ENCODE measurements at regions not wholly inside any gene's neighbourhood (a gene's known extent, or its start where the extent isn't known, plus 50 kb on each side); places are given as distances from the start of the nearest gene placed in this dataset.
A peak's percentile ranks its signal among the peaks of the same experiment; 100 is the strongest.

- H3K4me1 ChIP-seq (replicated peaks in 1 of 2) = no peaks in the 10 kb centered on the region
- WGBS, 10 experiments = 17 to 93% (median 73%) methylated on average over 1 to 4 of the region's 4 CpGs; no CpG with 5 or more reads in 2 of the 10 experiments
- in situ Hi-C loops (cut with MboI; ENCODE audit: low pct_unique_long_range_greater_than_20kb in 2 of 9, low sequenced_read_pairs in 9 of 9, unreplicated experiment in 9 of 9) = no loop called here
- ATAC-seq (replicated peaks in 6 of 8) = no peak
- H3K27ac ChIP-seq = no peak overlapping the region
- H3K4me3 ChIP-seq = no peak overlapping the region
Observed at GRCh38 chr14:22095860-22096513, 422.4 kb upstream of the OR4E1 start.

- 0 to 91% (median 73%) methylated on average over 1 to 2 of the region's 2 CpGs for whole genome bisulfite sequencing, 10 experiments
- no peak for ATAC-seq (replicated peaks in 6 of 8)
- in situ Hi-C loops (cut with MboI; ENCODE audit: low pct_unique_long_range_greater_than_20kb in 2 of 9, low sequenced_read_pairs in 9 of 9, unreplicated experiment in 9 of 9) = no loop called here
- Histone ChIP-seq H3K27ac (no peak overlapping the region), H3K4me3 (no peak overlapping the region), H3K4me1 (replicated peaks in 1 of 2) (no peaks in the 10 kb centered on the region)
Observed at GRCh38 chr14:22089940-22090339, 416.3 kb upstream of the OR4E1 start.

- in situ Hi-C loops (cut with MboI; ENCODE audit: low pct_unique_long_range_greater_than_20kb in 2 of 9, low sequenced_read_pairs in 9 of 9, unreplicated experiment in 9 of 9) = no loop called here
- Histone ChIP-seq H3K27ac (no peak overlapping the region), H3K4me1 (replicated peaks in 1 of 2) (no peaks in the 10 kb centered on the region), H3K4me3 (no peak overlapping the region)
- peak in 3 of 8 experiments; percentile 27 to 78 (median 77) for ATAC-seq (replicated peaks in 6 of 8)
- WGBS, 10 experiments = 0 to 91% (median 78%) methylated on average over 1 to 2 of the region's 2 CpGs
Observed at GRCh38 chr14:22088614-22089342, 415.2 kb upstream of the OR4E1 start.

DNA sequence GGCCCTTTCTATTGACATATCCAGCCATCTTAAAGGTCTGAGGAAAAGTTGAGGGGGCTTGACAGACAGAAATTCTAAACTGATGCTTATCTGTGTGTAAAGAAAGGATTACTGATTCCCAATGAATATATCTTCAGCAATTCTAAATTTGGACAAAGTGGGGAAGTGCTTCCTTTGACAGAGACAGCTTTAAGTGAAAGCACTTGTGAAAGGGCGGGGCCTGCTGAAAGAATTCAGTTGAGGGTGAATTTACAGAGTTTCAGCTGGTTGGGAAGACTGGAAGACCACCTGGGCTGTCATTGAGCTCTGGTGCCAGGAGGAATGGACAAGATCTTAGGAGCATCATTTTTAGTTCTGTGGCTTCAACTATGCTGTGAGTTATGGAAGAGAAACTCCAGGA is 412.5 kb upstream of the OR4E1 start:
- in situ Hi-C loops (cut with MboI; ENCODE audit: low pct_unique_long_range_greater_than_20kb in 2 of 9, low sequenced_read_pairs in 9 of 9, unreplicated experiment in 9 of 9) = no loop called here
- no peak for ATAC-seq (replicated peaks in 6 of 8)
- H3K4me3 ChIP-seq = no peak overlapping the region
- H3K27ac ChIP-seq = no peak overlapping the region
- no peaks in the 10 kb centered on the region for H3K4me1 ChIP-seq (replicated peaks in 1 of 2)
- 0 to 100% (median 83%) methylated on average over 1 of the region's 1 CpG; no CpG with 5 or more reads in 3 of the 10 experiments for WGBS, 10 experiments

DNA sequence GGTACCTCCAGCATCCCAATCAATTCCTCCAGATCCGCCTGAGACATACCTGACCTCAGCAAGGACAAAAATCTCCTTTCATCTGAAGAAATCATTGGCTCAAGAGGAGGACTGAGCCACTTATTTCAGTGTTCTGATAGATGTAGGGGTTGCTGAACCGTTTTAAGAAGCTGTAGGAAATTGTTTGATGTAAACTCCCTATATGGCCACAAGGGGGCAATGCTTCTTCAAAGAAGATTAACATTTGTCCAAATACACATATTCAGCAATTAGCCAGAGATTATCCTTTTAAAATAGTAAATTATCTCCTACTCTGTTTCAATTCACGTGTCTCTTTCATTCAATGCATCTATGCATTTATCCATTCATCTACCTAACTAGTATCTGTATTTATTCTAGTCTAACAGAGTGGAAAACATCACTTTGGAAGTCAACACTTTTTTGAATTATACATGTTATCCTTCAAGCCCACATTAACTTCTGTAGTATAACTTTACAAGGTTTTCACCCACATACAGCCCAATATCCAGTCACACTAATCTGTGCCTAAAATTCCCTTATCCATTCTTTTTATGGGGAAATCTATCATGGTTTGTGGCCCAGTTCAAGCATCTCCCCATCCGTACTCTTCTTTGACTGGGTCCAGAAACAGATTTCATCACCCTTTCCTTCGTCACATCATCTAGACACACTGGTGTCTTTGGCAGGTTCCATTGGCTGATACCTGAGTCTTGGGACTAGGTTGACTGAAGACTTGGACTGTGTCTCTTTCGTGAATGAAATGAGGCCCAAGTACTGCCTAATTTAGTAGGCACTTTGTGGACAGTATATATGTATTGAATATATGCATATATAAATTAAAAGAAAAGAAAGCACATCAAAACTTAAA is 411.0 kb upstream of the OR4E1 start:
- 13 to 83% (median 53%) methylated on average over 1 to 6 of the region's 6 CpGs; no CpG with 5 or more reads in 1 of the 10 experiments for WGBS, 10 experiments
- in situ Hi-C loops (cut with MboI; ENCODE audit: low pct_unique_long_range_greater_than_20kb in 2 of 9, low sequenced_read_pairs in 9 of 9, unreplicated experiment in 9 of 9) = no loop called here
- ATAC-seq (replicated peaks in 6 of 8) = peak in 3 of 8 experiments; percentile 14 to 37 (median 25)
- H3K4me3 ChIP-seq = no peak overlapping the region
- no peak overlapping the region for H3K27ac ChIP-seq
- H3K4me1 ChIP-seq (replicated peaks in 1 of 2) = no peaks in the 10 kb centered on the region

- no peaks in the 10 kb centered on the region for H3K4me1 ChIP-seq (replicated peaks in 1 of 2)
- no peak overlapping the region for H3K4me3 ChIP-seq
- 0 to 20% (median 0%) methylated on average over 1 of the region's 1 CpG; no CpG with 5 or more reads in 4 of the 10 experiments for WGBS, 10 experiments
- peak in 1 of 8 experiments; percentile 55 for ATAC-seq (replicated peaks in 6 of 8)
- H3K27ac ChIP-seq = no peak overlapping the region
- in situ Hi-C loops (cut with MboI; ENCODE audit: low pct_unique_long_range_greater_than_20kb in 2 of 9, low sequenced_read_pairs in 9 of 9, unreplicated experiment in 9 of 9) = no loop called here
Observed at GRCh38 chr14:22081337-22081736, 407.7 kb upstream of the OR4E1 start.

DNA sequence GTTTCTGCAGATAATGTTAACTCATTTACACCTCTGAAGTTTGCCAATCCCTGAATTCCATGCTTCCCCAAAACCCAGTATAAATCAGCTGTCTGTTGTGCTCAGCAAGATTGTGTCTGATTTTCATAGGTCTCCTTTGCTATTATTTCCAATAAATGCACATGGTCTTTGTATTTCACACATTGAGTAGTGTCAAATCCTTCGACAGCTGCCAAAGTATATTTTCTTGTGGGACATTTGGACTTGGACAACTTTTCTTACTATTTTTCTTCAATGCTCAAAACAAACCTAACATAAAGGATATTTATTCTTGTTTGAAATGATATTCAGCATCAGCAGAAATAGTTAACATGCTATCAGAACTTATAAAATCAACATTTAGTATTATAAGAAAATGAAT is 406.1 kb upstream of the OR4E1 start:
- Histone ChIP-seq H3K4me1 (replicated peaks in 1 of 2) (no peaks in the 10 kb centered on the region), H3K4me3 (no peak overlapping the region), H3K27ac (no peak overlapping the region)
- 11 to 83% (median 61%) methylated on average over 1 of the region's 1 CpG; no CpG with 5 or more reads in 2 of the 10 experiments for WGBS, 10 experiments
- ATAC-seq (replicated peaks in 6 of 8) = no peak
- in situ Hi-C loops (cut with MboI; ENCODE audit: low pct_unique_long_range_greater_than_20kb in 2 of 9, low sequenced_read_pairs in 9 of 9, unreplicated experiment in 9 of 9) = no loop called here

DNA sequence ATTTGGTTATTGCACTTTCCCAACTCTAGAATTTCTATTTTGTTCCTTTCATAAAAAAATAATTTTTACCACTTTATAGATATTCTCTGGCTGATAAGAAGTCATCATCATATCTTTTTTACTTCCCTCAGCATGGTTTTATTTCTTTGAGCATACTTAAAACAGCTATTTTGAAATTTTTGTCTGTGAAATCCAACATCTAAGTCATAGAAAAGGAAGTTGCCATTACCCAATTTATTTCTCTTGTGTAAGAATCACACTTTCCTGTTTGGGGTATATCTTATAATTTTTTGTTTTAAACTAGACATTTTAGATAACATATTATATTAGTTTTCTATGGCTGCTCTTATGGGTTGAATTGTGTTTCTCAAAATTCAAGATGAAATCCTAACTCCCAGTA is 400.2 kb upstream of the OR4E1 start:
- H3K4me1 ChIP-seq (replicated peaks in 1 of 2) = no peaks in the 10 kb centered on the region
- H3K4me3 ChIP-seq = no peak overlapping the region
- no peak overlapping the region for H3K27ac ChIP-seq
- in situ Hi-C loops (cut with MboI; ENCODE audit: low pct_unique_long_range_greater_than_20kb in 2 of 9, low sequenced_read_pairs in 9 of 9, unreplicated experiment in 9 of 9) = no loop called here
- ATAC-seq (replicated peaks in 6 of 8) = no peak

GRCh38 chr14:22071006-22071405 is 397.4 kb upstream of the OR4E1 start:
- WGBS, 10 experiments = 45 to 98% (median 92%) methylated on average over 3 to 11 of the region's 12 CpGs
- Histone ChIP-seq H3K4me1 (replicated peaks in 1 of 2) (no peaks in the 10 kb centered on the region), H3K27ac (no peak overlapping the region), H3K4me3 (no peak overlapping the region)
- in situ Hi-C loops (cut with MboI; ENCODE audit: low pct_unique_long_range_greater_than_20kb in 2 of 9, low sequenced_read_pairs in 9 of 9, unreplicated experiment in 9 of 9) = no loop called here
- peak in 2 of 8 experiments; percentile 24 to 25 for ATAC-seq (replicated peaks in 6 of 8)

DNA sequence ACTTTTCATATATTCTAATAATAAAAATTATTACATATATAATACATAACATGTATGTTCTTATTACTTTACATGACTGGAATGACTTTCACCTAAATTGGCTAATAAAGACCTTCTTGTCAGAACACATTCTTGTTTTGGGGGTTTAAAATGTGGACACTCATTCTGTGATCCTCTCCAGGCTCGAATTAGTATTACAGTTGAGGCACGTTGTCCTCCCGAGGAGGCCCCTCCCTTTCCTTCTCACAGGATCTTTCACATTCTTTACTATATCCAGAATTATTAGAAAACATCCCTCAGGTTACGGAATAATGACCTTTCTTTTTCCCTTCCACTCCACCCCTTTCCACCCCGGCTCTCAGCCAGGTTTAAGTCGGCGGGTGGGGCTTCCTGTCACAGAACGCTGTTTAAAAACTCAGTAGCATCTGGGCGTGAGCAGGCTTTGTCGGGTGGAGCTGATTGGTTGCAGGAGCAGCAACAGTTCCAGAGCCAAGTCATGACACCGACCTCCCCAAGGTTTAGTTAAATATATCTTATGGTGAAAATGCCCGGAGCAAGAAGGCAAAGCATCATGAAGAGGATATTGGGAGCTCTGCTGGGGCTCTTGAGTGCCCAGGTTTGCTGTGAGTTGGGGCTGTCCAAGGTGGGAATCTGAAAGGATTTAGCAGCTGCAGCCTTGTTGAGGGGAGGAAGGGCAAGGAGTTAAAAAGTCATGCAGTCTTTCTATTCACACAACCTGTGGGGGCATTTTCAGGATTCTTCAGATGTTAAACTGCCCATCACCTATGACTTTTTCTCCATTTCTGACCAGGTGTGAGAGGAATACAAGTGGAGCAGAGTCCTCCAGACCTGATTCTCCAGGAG is 396.7 kb upstream of the OR4E1 start:
- ATAC-seq (replicated peaks in 6 of 8) = peak in 3 of 8 experiments; percentile 97
- WGBS, 10 experiments = 0 to 83% (median 34%) methylated on average over 1 to 12 of the region's 12 CpGs; no CpG with 5 or more reads in 1 of the 10 experiments
- in situ Hi-C loops (cut with MboI; ENCODE audit: low pct_unique_long_range_greater_than_20kb in 2 of 9, low sequenced_read_pairs in 9 of 9, unreplicated experiment in 9 of 9) = no loop called here
- no peak overlapping the region for H3K4me3 ChIP-seq
- H3K4me1 ChIP-seq (replicated peaks in 1 of 2) = no peaks in the 10 kb centered on the region
- no peak overlapping the region for H3K27ac ChIP-seq

GRCh38 chr14:22065347-22065746 is 391.7 kb upstream of the OR4E1 start:
- H3K4me3 ChIP-seq = no peak overlapping the region
- 10 to 100% (median 80%) methylated on average over 1 of the region's 1 CpG; no CpG with 5 or more reads in 7 of the 10 experiments for WGBS, 10 experiments
- no peaks in the 10 kb centered on the region for H3K4me1 ChIP-seq (replicated peaks in 1 of 2)
- in situ Hi-C loops (cut with MboI; ENCODE audit: low pct_unique_long_range_greater_than_20kb in 2 of 9, low sequenced_read_pairs in 9 of 9, unreplicated experiment in 9 of 9) = no loop called here
- ATAC-seq (replicated peaks in 6 of 8) = no peak
- no peak overlapping the region for H3K27ac ChIP-seq

DNA sequence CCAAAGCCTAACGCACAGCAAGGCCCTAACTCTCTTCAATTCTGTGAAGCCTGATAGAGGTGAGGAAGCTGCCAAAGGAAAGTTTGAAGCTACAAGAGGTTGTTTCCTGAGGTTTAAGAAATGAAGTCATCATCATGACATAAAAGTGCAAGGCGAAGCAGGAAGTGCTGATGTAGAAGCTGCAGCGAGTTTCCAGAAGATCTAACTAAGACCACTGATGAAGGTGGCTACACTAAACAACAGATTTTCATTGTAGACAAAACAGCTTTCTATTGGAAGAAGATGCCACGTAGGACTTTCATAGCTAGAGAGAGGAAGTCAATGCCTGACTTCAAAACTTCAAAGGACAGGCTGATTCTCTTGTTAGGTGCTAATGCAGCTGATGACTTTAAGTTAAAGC is 385.6 kb upstream of the OR4E1 start:
- Histone ChIP-seq H3K4me3 (no peak overlapping the region), H3K4me1 (replicated peaks in 1 of 2) (no peaks in the 10 kb centered on the region), H3K27ac (no peak overlapping the region)
- WGBS, 10 experiments = 0 to 100% (median 78%) methylated on average over 1 to 4 of the region's 4 CpGs
- ATAC-seq (replicated peaks in 6 of 8) = no peak
- in situ Hi-C loops (cut with MboI; ENCODE audit: low pct_unique_long_range_greater_than_20kb in 2 of 9, low sequenced_read_pairs in 9 of 9, unreplicated experiment in 9 of 9) = no loop called here
